ENCODE measurements at regions not wholly inside any gene's neighbourhood (a gene's known extent, or its start where the extent isn't known, plus 50 kb on each side); places are given as distances from the start of the nearest gene placed in this dataset.

DNA sequence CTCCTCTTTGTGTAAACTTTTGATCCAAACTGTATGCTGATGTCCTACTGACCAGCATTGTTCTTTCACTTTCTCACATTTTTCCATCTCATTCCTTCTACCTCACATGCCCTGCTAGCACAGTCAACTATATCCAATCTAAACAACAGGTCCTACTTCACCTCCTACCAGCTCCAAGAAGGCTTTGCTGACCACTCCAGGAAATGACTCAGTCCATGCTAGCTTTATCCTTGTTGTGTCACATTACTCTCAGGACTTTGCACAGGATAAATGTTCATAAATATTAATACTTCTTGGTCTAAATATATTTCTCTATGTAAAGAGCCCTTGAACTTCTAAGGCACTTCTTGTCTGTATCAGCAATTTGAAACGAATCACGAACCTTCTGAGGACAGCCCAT is 64.9 kb upstream of the PCED1B start:
- Histone ChIP-seq H3K9me3 (no peaks in the 10 kb centered on the region), H3K27me3 (no peaks in the 10 kb centered on the region), H3K4me1 (no peaks in the 10 kb centered on the region), H3K36me3 (no peaks in the 10 kb centered on the region), H3K27ac (no peak overlapping the region), H3K4me3 (no peak overlapping the region)
- TF ChIP-seq, protein P1, sequence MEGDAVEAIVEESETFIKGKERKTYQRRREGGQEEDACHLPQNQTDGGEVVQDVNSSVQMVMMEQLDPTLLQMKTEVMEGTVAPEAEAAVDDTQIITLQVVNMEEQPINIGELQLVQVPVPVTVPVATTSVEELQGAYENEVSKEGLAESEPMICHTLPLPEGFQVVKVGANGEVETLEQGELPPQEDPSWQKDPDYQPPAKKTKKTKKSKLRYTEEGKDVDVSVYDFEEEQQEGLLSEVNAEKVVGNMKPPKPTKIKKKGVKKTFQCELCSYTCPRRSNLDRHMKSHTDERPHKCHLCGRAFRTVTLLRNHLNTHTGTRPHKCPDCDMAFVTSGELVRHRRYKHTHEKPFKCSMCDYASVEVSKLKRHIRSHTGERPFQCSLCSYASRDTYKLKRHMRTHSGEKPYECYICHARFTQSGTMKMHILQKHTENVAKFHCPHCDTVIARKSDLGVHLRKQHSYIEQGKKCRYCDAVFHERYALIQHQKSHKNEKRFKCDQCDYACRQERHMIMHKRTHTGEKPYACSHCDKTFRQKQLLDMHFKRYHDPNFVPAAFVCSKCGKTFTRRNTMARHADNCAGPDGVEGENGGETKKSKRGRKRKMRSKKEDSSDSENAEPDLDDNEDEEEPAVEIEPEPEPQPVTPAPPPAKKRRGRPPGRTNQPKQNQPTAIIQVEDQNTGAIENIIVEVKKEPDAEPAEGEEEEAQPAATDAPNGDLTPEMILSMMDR (IDR thresholded peaks at IDR 0.05 in 4 of 5, conservative IDR thresholded peaks at IDR 0.05 in 1 of 5): no peak
- no peak for TF ChIP-seq POLR2A (IDR thresholded peaks at IDR 0.05)
- intact Hi-C loops (cut with DNase I; ENCODE audit: low total_unique reads) (no loop called here), in situ Hi-C loops (cut with MboI; ENCODE audit: low sequenced_read_pairs in 4 of 4) (loop anchor here in 2 of 4 donors (25.0 kb wide), 2 partner anchors 677 to 877 kb away; no protein-coding TSS in a partner anchor)
- no peak for ATAC-seq
- no peak for DNase-seq

DNA sequence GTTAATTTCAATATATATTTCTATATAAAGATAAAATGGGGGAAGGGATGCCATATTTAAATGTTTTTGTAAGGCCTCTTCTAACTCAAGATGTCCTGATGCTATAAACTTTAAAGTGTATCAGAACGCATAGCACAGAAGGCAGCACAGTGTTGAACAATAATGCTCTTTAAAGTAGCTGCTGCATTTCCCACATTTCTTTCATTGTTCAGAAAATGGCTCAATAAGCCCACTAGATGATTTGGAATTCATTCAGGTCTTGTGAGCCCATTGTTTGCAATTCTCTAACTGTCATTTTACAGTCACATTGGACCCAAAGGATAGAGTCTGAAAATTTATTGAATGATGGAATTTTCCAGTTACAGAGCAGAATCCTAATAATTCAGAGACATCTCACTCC is 64.0 kb upstream of the PCED1B start:
- Histone ChIP-seq H3K4me1 (no peaks in the 10 kb centered on the region), H3K9me3 (no peaks in the 10 kb centered on the region), H3K4me3 (no peak overlapping the region), H3K36me3 (no peaks in the 10 kb centered on the region), H3K27me3 (no peaks in the 10 kb centered on the region), H3K27ac (no peak overlapping the region)
- in situ Hi-C loops (cut with MboI; ENCODE audit: low sequenced_read_pairs in 4 of 4): loop anchor here in 2 of 4 donors (25.0 kb wide), 2 partner anchors 678 to 878 kb away; no protein-coding TSS in a partner anchor
- ATAC-seq (no peak), DNase-seq (no peak)
- intact Hi-C loops (cut with DNase I; ENCODE audit: low total_unique reads): no loop called here
- TF ChIP-seq, protein P1 (IDR thresholded peaks at IDR 0.05 in 4 of 5, conservative IDR thresholded peaks at IDR 0.05 in 1 of 5): no peak
- no peak for TF ChIP-seq POLR2A (IDR thresholded peaks at IDR 0.05)

DNA sequence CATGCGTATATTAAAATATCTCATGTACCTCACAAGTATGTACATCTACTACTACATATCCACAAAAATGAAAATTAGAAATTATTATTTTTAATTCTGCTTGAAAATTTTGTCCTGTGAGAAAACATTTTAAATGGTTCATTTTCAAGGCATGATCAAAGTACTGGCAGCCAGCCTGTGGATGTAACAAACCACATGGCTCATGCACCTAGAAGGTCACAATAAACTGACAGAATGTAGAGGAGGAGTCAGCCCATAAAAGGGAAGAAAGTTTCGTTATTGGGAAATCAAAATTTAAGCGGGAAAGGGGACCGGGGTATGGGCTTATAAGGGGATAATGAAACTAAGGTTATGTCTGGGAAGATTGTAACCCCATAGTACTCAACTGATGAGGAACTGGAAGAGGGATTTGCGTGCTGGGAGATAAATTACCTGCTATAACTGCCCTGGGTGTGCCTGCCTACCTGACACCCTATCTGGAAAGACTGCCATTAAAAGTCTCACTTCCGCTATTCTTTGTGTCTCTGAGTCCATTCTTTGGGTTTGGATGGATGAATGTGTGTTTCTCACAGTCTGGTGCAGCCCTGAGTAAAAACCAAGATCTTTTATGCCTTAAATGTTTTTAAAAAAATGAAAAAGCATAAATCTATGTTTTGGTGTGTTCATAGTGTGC is 62.2 kb upstream of the PCED1B start:
- Histone ChIP-seq H3K4me3 (no peak overlapping the region), H3K27ac (no peak overlapping the region), H3K4me1 (no peaks in the 10 kb centered on the region), H3K27me3 (no peaks in the 10 kb centered on the region), H3K9me3 (no peaks in the 10 kb centered on the region), H3K36me3 (no peaks in the 10 kb centered on the region)
- in situ Hi-C loops (cut with MboI; ENCODE audit: low sequenced_read_pairs in 4 of 4): loop anchor here in 2 of 4 donors (25.0 kb wide), 2 partner anchors 680 to 880 kb away; no protein-coding TSS in a partner anchor
- intact Hi-C loops (cut with DNase I; ENCODE audit: low total_unique reads): no loop called here
- ATAC-seq: no peak
- no peak for DNase-seq
- TF ChIP-seq, protein P1 (IDR thresholded peaks at IDR 0.05 in 4 of 5, conservative IDR thresholded peaks at IDR 0.05 in 1 of 5): no peak
- TF ChIP-seq POLR2A (IDR thresholded peaks at IDR 0.05): no peak

DNA sequence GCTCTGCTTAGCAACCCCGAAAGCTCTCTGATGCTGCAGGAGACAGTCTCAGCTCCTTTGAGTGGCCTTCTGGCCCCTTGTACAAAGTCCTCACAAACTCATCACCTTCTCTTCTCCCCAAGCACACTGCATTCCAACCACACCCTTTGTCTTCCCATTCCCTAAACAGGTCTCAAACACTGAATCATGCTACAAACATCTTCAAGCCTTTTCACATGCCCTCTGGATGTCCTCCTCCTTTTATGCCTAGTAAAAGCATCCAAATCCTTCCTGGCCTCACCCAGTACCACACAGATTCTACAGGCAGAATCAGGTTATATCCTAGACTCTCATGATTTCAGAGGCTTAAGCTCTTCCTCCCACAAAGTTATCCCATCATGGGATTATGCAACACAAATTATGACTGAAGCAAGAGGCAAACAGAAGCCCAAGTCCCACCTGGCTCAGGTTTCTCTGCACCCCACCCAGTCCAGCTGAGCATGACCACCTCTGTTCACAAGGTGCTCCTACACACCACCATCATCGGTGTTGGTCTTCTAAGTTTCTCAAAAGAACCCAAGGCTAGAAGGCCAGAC is 61.4 kb upstream of the PCED1B start:
- no peaks in the 10 kb centered on the region for H3K27me3 ChIP-seq
- intact Hi-C loops (cut with DNase I; ENCODE audit: low total_unique reads): no loop called here
- H3K9me3 ChIP-seq: no peaks in the 10 kb centered on the region
- no peak for DNase-seq
- H3K4me3 ChIP-seq: no peak overlapping the region
- no peak overlapping the region for H3K27ac ChIP-seq
- no peaks in the 10 kb centered on the region for H3K36me3 ChIP-seq
- ATAC-seq: no peak
- H3K4me1 ChIP-seq: no peaks in the 10 kb centered on the region
- in situ Hi-C loops (cut with MboI; ENCODE audit: low sequenced_read_pairs in 4 of 4): loop anchor here in 2 of 4 donors (25.0 kb wide), 2 partner anchors 681 to 881 kb away; no protein-coding TSS in a partner anchor
- TF ChIP-seq, protein P1 (IDR thresholded peaks at IDR 0.05 in 4 of 5, conservative IDR thresholded peaks at IDR 0.05 in 1 of 5): no peak
- no peak for TF ChIP-seq POLR2A (IDR thresholded peaks at IDR 0.05)
